Esophagus (tissue), 2 donors: ENCODE measurements at regions not wholly inside any gene's neighbourhood (a gene's known extent, or its start where the extent isn't known, plus 50 kb on each side); places are given as distances from the start of the nearest gene placed in this dataset.

ENCODE experiments used
- H3K27ac ChIP-seq, 2 donors: one replicate each; pipeline ENCODE4 v1.5.1; 2013; ENCODE audit warnings: low read depth in 2 of 2, mild to moderate bottlenecking in 2 of 2, inconsistent platforms in 1 of 2, low read length in 1 of 2, moderate library complexity in 1 of 2
- H3K27me3 ChIP-seq, 2 donors: one replicate each; pipeline ENCODE4 v1.6.1; 2013; ENCODE audit warnings: low read length in 2 of 2, control low read depth in 1 of 2, mild to moderate bottlenecking in 1 of 2; ENCODE audit not compliant: insufficient read depth in 2 of 2, control insufficient read depth in 1 of 2
- H3K36me3 ChIP-seq, 2 donors: one replicate each; pipeline ENCODE4 v1.6.1; 2013; ENCODE audit warnings: low read length in 1 of 2; ENCODE audit not compliant: control insufficient read depth in 2 of 2, insufficient read depth in 2 of 2
- H3K4me1 ChIP-seq, 2 donors: one replicate each; pipeline ENCODE4 v1.6.1; 2013; ENCODE audit warnings: low read length in 1 of 2; ENCODE audit not compliant: control insufficient read depth in 2 of 2, insufficient read depth in 2 of 2
- H3K4me3 ChIP-seq, 2 donors: one replicate each; pipeline ENCODE4 v1.5.1; 2013; ENCODE audit warnings: low read length in 2 of 2, mild to moderate bottlenecking in 2 of 2, low read depth in 1 of 2, moderate library complexity in 1 of 2
- H3K9me3 ChIP-seq, 2 donors: one replicate each; pipeline ENCODE4 v1.6.1; 2013; ENCODE audit warnings: mild to moderate bottlenecking in 2 of 2, low read depth in 1 of 2, low read length in 1 of 2, moderate library complexity in 1 of 2; ENCODE audit not compliant: control insufficient read depth in 2 of 2, insufficient read depth in 1 of 2
- WGBS, 2 donors: extraction: QIAGEN DNeasy Blood & Tissue Kit; methylation state at CpG; one replicate each; pipeline ENCODE4 v1.1.7; 2013; 5-methylcytosine and 5-hydroxymethylcytosine counted together
- donor health status: healthy with polysubstance abuse.
- donor health status: Bipolar disorder and iron deficiency.

- Histone ChIP-seq H3K4me1 (no peaks in the 10 kb centered on the region), H3K36me3 (no peaks in the 10 kb centered on the region), H3K27ac (no peak overlapping the region), H3K9me3 (no peaks in the 10 kb centered on the region), H3K27me3 (no peaks in the 10 kb centered on the region), H3K4me3 (no peak overlapping the region)
- 82 to 96% methylated on average over 3 of the region's 3 CpGs for WGBS, 2 donors
Measured at GRCh38 chr5:15137414-15137813, 265.8 kb upstream of the ANKH start.

- Histone ChIP-seq H3K4me1 (no peaks in the 10 kb centered on the region), H3K27me3 (no peaks in the 10 kb centered on the region), H3K9me3 (peaks cover 0 to 4% of the 10 kb centered on the region in 2 donors), H3K36me3 (no peaks in the 10 kb centered on the region), H3K4me3 (no peak overlapping the region), H3K27ac (no peak overlapping the region)
- 84 to 85% methylated on average over 2 of the region's 2 CpGs for WGBS, 2 donors
Measured at GRCh38 chr5:15135661-15136060, 264.1 kb upstream of the ANKH start.

- Histone ChIP-seq H3K4me1 (no peaks in the 10 kb centered on the region), H3K27ac (no peak overlapping the region), H3K27me3 (no peaks in the 10 kb centered on the region), H3K4me3 (no peak overlapping the region), H3K9me3 (peaks cover 0 to 4% of the 10 kb centered on the region in 2 donors), H3K36me3 (no peaks in the 10 kb centered on the region)
- WGBS, 2 donors, result 74 to 81% methylated on average over 3 of the region's 3 CpGs
Measured at GRCh38 chr5:15133456-15133965, 261.9 kb upstream of the ANKH start.

- Histone ChIP-seq H3K4me3 (no peak overlapping the region), H3K27ac (no peak overlapping the region), H3K27me3 (no peaks in the 10 kb centered on the region), H3K36me3 (no peaks in the 10 kb centered on the region), H3K4me1 (no peaks in the 10 kb centered on the region), H3K9me3 (peaks cover 0 to 4% of the 10 kb centered on the region in 2 donors)
- WGBS, 2 donors, result 82 to 83% methylated on average over 5 of the region's 5 CpGs
Measured at GRCh38 chr5:15132816-15133405, 261.3 kb upstream of the ANKH start.

GRCh38 chr5:15131909-15132308, 260.3 kb upstream of the ANKH start:
- no peaks in the 10 kb centered on the region for H3K36me3 ChIP-seq
- no peak overlapping the region for H3K4me3 ChIP-seq
- H3K9me3 ChIP-seq, result peaks cover 0 to 4% of the 10 kb centered on the region in 2 donors

GRCh38 chr5:15124871-15125568, 253.4 kb upstream of the ANKH start:
- Histone ChIP-seq H3K27me3 (no peaks in the 10 kb centered on the region), H3K9me3 (peaks cover 0 to 4% of the 10 kb centered on the region in 2 donors), H3K4me1 (no peaks in the 10 kb centered on the region), H3K27ac (no peak overlapping the region), H3K36me3 (no peaks in the 10 kb centered on the region), H3K4me3 (no peak overlapping the region)
- 52 to 53% methylated on average over 2 of the region's 2 CpGs for WGBS, 2 donors

More at GRCh38 chr5:15131909-15132308, 260.3 kb upstream of the ANKH start:
- Histone ChIP-seq H3K27ac (no peak overlapping the region), H3K4me1 (no peaks in the 10 kb centered on the region), H3K27me3 (no peaks in the 10 kb centered on the region)
- 95 to 96% methylated on average over 5 of the region's 5 CpGs for WGBS, 2 donors

- Histone ChIP-seq H3K4me3 (no peak overlapping the region), H3K4me1 (no peaks in the 10 kb centered on the region), H3K36me3 (no peaks in the 10 kb centered on the region), H3K9me3 (peaks cover 0 to 4% of the 10 kb centered on the region in 2 donors), H3K27me3 (no peaks in the 10 kb centered on the region), H3K27ac (no peak overlapping the region)
- 54 to 69% methylated on average over 3 of the region's 3 CpGs for WGBS, 2 donors
Measured at GRCh38 chr5:15124461-15124860, 252.9 kb upstream of the ANKH start.

- Histone ChIP-seq H3K27me3 (no peaks in the 10 kb centered on the region), H3K9me3 (peaks cover 0 to 4% of the 10 kb centered on the region in 2 donors), H3K36me3 (no peaks in the 10 kb centered on the region), H3K4me3 (no peak overlapping the region), H3K27ac (no peak overlapping the region), H3K4me1 (no peaks in the 10 kb centered on the region)
- WGBS, 2 donors, result 45 to 49% methylated on average over 5 of the region's 5 CpGs
Measured at GRCh38 chr5:15117688-15118087, 246.1 kb upstream of the ANKH start.

- WGBS, 2 donors, result 43 to 51% methylated on average over 5 of the region's 5 CpGs
- no peaks in the 10 kb centered on the region for H3K36me3 ChIP-seq
- H3K4me3 ChIP-seq, result no peak overlapping the region
- H3K9me3 ChIP-seq, result peaks cover 0 to 4% of the 10 kb centered on the region in 2 donors
- no peaks in the 10 kb centered on the region for H3K27me3 ChIP-seq
- H3K27ac ChIP-seq, result no peak overlapping the region
- no peaks in the 10 kb centered on the region for H3K4me1 ChIP-seq
Measured at GRCh38 chr5:15116996-15117395, 245.4 kb upstream of the ANKH start.
